ENCODE measurements at regions not wholly inside any gene's neighbourhood (a gene's known extent, or its start where the extent isn't known, plus 50 kb on each side); places are given as distances from the start of the nearest gene placed in this dataset.

- no peak for TF ChIP-seq CTCF (IDR thresholded peaks at IDR 0.05)
- TF ChIP-seq EZH2 (IDR thresholded peaks at IDR 0.05; ENCODE audit: borderline replicate concordance, insufficient read depth, low read depth, low read length, poor library complexity, severe bottlenecking), result no peak
Observed at GRCh38 chr15:62870216-62870615, 172.3 kb upstream of the TPM1 start.

Measured in B cell (primary cell).